ENCODE measurements at regions not wholly inside any gene's neighbourhood (a gene's known extent, or its start where the extent isn't known, plus 50 kb on each side); places are given as distances from the start of the nearest gene placed in this dataset.

DNA sequence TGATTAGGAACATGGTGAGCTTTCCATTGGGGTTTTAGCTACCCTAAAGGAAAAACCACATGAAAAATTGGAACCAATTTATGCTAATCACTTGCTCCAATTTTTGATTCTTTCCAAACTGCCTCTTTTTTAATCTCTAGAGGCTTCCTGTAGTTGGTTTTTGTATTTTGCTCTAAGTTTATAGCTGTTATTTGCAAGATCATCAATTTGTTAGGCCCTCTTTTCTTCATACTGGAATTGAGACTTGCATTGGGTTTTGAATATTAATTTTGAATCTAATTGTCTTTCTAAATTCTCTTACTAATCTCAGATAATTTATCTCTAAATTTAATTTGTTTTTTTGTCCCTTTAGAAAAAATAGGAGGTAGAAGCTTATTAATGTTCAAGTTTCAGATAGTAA lies 713.3 kb downstream of the REEP3 start:
- no peak overlapping the region for H2AK5ac ChIP-seq (ENCODE audit: low read length)
- H3K4ac ChIP-seq (ENCODE audit: low read depth, low read length): no peak overlapping the region
- DNase-seq: no peak
- H3K56ac ChIP-seq (ENCODE audit: low read length): no peak overlapping the region
- no peaks in the 10 kb centered on the region for H3K79me2 ChIP-seq (ENCODE audit: control insufficient read depth, insufficient read depth, low read length)
- no peaks in the 10 kb centered on the region for H3K27me3 ChIP-seq (ENCODE audit: insufficient read depth, low read length, poor library complexity)
- no peak overlapping the region for H2BK15ac ChIP-seq (replicated peaks; ENCODE audit: low read depth)
- H3K36me3 ChIP-seq (ENCODE audit: control insufficient read depth, insufficient read depth, low read length): no peaks in the 10 kb centered on the region
- no peak overlapping the region for H2BK120ac ChIP-seq (ENCODE audit: low read depth, low read length)
- no peak overlapping the region for H3K23ac ChIP-seq (ENCODE audit: low read length)
- no peak overlapping the region for H4K5ac ChIP-seq (ENCODE audit: low read length)
- H3K27ac ChIP-seq (ENCODE audit: low read depth, low read length): no peak overlapping the region
- no peak overlapping the region for H3K9ac ChIP-seq (ENCODE audit: low read length)
- no peaks in the 10 kb centered on the region for H3K79me1 ChIP-seq (ENCODE audit: low read length)
- no peak overlapping the region for H3K4me2 ChIP-seq (ENCODE audit: low read length)
- no peaks in the 10 kb centered on the region for H3K4me1 ChIP-seq (ENCODE audit: control insufficient read depth, low read depth, low read length)
- no peak overlapping the region for H3K18ac ChIP-seq (ENCODE audit: low read length)
- no peak overlapping the region for H2BK5ac ChIP-seq (ENCODE audit: low read length)
- H4K8ac ChIP-seq (ENCODE audit: low read depth, low read length): no peak overlapping the region
- no peak overlapping the region for H3K4me3 ChIP-seq (ENCODE audit: low read length)

DNA sequence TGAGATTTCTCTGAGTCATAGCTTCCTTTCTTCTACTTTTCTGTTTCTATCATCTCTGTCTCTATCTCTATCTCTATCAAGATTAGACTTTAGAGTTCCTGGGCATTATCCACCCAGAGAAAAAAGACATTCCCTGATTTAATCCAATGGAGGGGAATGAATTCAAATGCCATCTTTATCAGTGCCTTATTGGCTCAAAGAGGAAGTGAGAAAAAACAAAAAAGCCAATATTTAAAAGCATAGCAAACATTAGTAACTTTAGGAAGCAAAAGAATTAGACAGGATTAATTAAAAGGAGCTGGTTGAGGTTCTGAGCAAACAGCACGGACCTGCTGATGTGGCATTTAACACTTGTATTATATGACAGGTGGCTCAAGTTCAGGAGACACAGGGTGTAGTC lies 736.5 kb downstream of the REEP3 start:
- WGBS (ENCODE audit: extremely low coverage, insufficient coverage, low lambda C conversion rate): no CpG with 5 or more reads among the region's 1 CpG
- Histone ChIP-seq H3K79me2 (ENCODE audit: control insufficient read depth, insufficient read depth, low read length) (no peaks in the 10 kb centered on the region), H3K23ac (ENCODE audit: low read length) (no peak overlapping the region)

DNA sequence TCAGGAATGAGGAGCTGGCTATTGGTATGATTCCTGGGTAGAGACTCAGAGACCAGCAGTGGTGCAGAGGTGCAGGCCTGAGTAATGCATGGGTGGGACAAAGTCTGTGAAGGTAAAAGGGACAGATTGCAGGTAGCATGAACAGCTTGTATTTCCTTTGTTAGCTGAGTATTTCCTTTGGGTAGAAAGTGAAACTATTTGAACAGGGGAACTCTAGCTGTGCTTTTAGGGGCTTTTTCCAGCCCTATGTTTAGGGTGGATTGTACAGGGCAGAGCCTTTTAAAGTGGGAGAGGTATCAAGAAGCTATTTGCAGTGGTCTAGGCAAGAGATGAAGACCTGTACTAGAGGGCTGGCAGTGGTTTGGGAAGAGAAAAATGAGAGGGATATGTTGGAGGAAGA lies 739.9 kb downstream of the REEP3 start:
- no peaks in the 10 kb centered on the region for H3K36me3 ChIP-seq (ENCODE audit: control insufficient read depth, insufficient read depth, low read length)
- H3K27me3 ChIP-seq (ENCODE audit: insufficient read depth, low read length, poor library complexity): no peaks in the 10 kb centered on the region
- no peaks in the 10 kb centered on the region for H3K79me2 ChIP-seq (ENCODE audit: control insufficient read depth, insufficient read depth, low read length)
- H3K4ac ChIP-seq (ENCODE audit: low read depth, low read length): no peak overlapping the region
- H3K27ac ChIP-seq (ENCODE audit: low read depth, low read length): no peak overlapping the region
- no peak for DNase-seq
- H3K4me3 ChIP-seq (ENCODE audit: low read length): no peak overlapping the region
- no peaks in the 10 kb centered on the region for H3K79me1 ChIP-seq (ENCODE audit: low read length)
- H2AK5ac ChIP-seq (ENCODE audit: low read length): no peak overlapping the region
- no peak overlapping the region for H2BK15ac ChIP-seq (replicated peaks; ENCODE audit: low read depth)
- H3K18ac ChIP-seq (ENCODE audit: low read length): no peak overlapping the region
- H4K8ac ChIP-seq (ENCODE audit: low read depth, low read length): no peak overlapping the region
- H2BK5ac ChIP-seq (ENCODE audit: low read length): no peak overlapping the region
- H3K4me2 ChIP-seq (ENCODE audit: low read length): no peak overlapping the region
- no peak overlapping the region for H3K9ac ChIP-seq (ENCODE audit: low read length)
- no peak overlapping the region for H4K5ac ChIP-seq (ENCODE audit: low read length)
- H3K4me1 ChIP-seq (ENCODE audit: control insufficient read depth, low read depth, low read length): no peaks in the 10 kb centered on the region
- no peak overlapping the region for H2BK120ac ChIP-seq (ENCODE audit: low read depth, low read length)
- H3K23ac ChIP-seq (ENCODE audit: low read length): no peak overlapping the region
- H3K56ac ChIP-seq (ENCODE audit: low read length): no peak overlapping the region

More for the DNA sequence above, 736.5 kb downstream of the REEP3 start:
- Histone ChIP-seq H3K56ac (ENCODE audit: low read length) (no peak overlapping the region), H3K4me2 (ENCODE audit: low read length) (no peak overlapping the region), H4K8ac (ENCODE audit: low read depth, low read length) (no peak overlapping the region), H3K4me3 (ENCODE audit: low read length) (no peak overlapping the region), H2BK5ac (ENCODE audit: low read length) (no peak overlapping the region), H4K5ac (ENCODE audit: low read length) (no peak overlapping the region), H2BK15ac (replicated peaks; ENCODE audit: low read depth) (no peak overlapping the region), H3K27me3 (ENCODE audit: insufficient read depth, low read length, poor library complexity) (no peaks in the 10 kb centered on the region), H2BK120ac (ENCODE audit: low read depth, low read length) (no peak overlapping the region), H2AK5ac (ENCODE audit: low read length) (no peak overlapping the region), H3K9ac (ENCODE audit: low read length) (no peak overlapping the region), H3K4me1 (ENCODE audit: control insufficient read depth, low read depth, low read length) (no peaks in the 10 kb centered on the region), H3K4ac (ENCODE audit: low read depth, low read length) (no peak overlapping the region), H3K79me1 (ENCODE audit: low read length) (no peaks in the 10 kb centered on the region), H3K36me3 (ENCODE audit: control insufficient read depth, insufficient read depth, low read length) (no peaks in the 10 kb centered on the region), H3K27ac (ENCODE audit: low read depth, low read length) (no peak overlapping the region), H3K18ac (ENCODE audit: low read length) (no peak overlapping the region)
- DNase-seq: peak; percentile 35

DNA sequence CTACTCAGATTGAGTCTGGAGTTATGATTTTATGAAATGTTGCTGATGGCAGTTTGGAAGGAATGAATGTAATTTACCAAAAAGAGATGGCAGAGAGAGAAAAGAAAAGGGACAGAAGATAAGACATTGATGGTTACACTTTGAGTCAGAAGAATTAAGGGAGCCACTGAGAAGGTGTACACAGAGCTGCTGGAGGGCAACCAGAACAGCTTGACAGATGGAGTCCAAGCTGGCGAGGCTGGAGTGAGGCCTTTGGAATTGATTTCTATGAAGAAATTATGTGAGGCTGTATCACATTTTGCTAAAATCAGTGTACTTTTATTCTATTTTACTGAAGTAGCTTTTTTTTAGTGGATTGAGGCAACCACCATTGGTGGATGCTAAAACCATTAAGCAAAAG lies 740.5 kb downstream of the REEP3 start:
- no peak for DNase-seq
- H2BK15ac ChIP-seq (replicated peaks; ENCODE audit: low read depth): no peak overlapping the region
- H3K4me2 ChIP-seq (ENCODE audit: low read length): no peak overlapping the region
- no peak overlapping the region for H2BK120ac ChIP-seq (ENCODE audit: low read depth, low read length)
- no peaks in the 10 kb centered on the region for H3K27me3 ChIP-seq (ENCODE audit: insufficient read depth, low read length, poor library complexity)
- no peak overlapping the region for H3K27ac ChIP-seq (ENCODE audit: low read depth, low read length)
- H3K4ac ChIP-seq (ENCODE audit: low read depth, low read length): no peak overlapping the region
- no peaks in the 10 kb centered on the region for H3K4me1 ChIP-seq (ENCODE audit: control insufficient read depth, low read depth, low read length)
- no peaks in the 10 kb centered on the region for H3K79me2 ChIP-seq (ENCODE audit: control insufficient read depth, insufficient read depth, low read length)
- H3K18ac ChIP-seq (ENCODE audit: low read length): no peak overlapping the region
- H3K9ac ChIP-seq (ENCODE audit: low read length): no peak overlapping the region
- H3K36me3 ChIP-seq (ENCODE audit: control insufficient read depth, insufficient read depth, low read length): no peaks in the 10 kb centered on the region
- no peak overlapping the region for H2BK5ac ChIP-seq (ENCODE audit: low read length)
- H3K23ac ChIP-seq (ENCODE audit: low read length): no peak overlapping the region
- no peak overlapping the region for H2AK5ac ChIP-seq (ENCODE audit: low read length)
- WGBS (ENCODE audit: extremely low coverage, insufficient coverage, low lambda C conversion rate): no CpG with 5 or more reads among the region's 1 CpG
- no peaks in the 10 kb centered on the region for H3K79me1 ChIP-seq (ENCODE audit: low read length)
- H4K8ac ChIP-seq (ENCODE audit: low read depth, low read length): no peak overlapping the region
- no peak overlapping the region for H3K56ac ChIP-seq (ENCODE audit: low read length)
- H3K4me3 ChIP-seq (ENCODE audit: low read length): no peak overlapping the region
- no peak overlapping the region for H4K5ac ChIP-seq (ENCODE audit: low read length)

DNA sequence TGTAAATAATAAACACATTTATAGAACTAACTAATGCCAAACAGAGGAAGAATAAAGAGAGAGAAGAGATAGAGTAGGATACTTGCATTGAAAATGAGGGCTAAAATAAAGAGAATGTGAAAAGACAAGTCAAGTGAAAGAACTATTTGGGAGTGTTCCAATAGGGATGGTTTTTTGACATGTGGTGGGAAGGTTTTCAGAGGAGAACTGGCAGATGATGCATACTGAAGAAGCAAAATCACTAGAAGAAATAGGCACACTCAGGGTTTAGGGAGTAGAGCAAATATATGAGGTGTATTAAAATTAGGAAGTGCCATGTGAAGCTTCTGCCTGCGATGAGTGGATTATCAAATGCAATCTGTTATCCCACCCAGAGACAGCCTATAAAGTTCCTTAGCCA lies 744.8 kb downstream of the REEP3 start:
- no peak overlapping the region for H4K5ac ChIP-seq (ENCODE audit: low read length)
- H3K9ac ChIP-seq (ENCODE audit: low read length): no peak overlapping the region
- no peak overlapping the region for H2BK120ac ChIP-seq (ENCODE audit: low read depth, low read length)
- no peaks in the 10 kb centered on the region for H3K79me2 ChIP-seq (ENCODE audit: control insufficient read depth, insufficient read depth, low read length)
- no peak overlapping the region for H3K4me3 ChIP-seq (ENCODE audit: low read length)
- no peak overlapping the region for H2BK5ac ChIP-seq (ENCODE audit: low read length)
- no peaks in the 10 kb centered on the region for H3K79me1 ChIP-seq (ENCODE audit: low read length)
- H4K8ac ChIP-seq (ENCODE audit: low read depth, low read length): no peak overlapping the region
- H3K27ac ChIP-seq (ENCODE audit: low read depth, low read length): no peak overlapping the region
- no peak overlapping the region for H3K23ac ChIP-seq (ENCODE audit: low read length)
- no peak overlapping the region for H2BK15ac ChIP-seq (replicated peaks; ENCODE audit: low read depth)
- H2AK5ac ChIP-seq (ENCODE audit: low read length): no peak overlapping the region
- no peaks in the 10 kb centered on the region for H3K4me1 ChIP-seq (ENCODE audit: control insufficient read depth, low read depth, low read length)
- no peak overlapping the region for H3K4me2 ChIP-seq (ENCODE audit: low read length)
- no CpG with 5 or more reads among the region's 1 CpG for WGBS (ENCODE audit: extremely low coverage, insufficient coverage, low lambda C conversion rate)
- H3K27me3 ChIP-seq (ENCODE audit: insufficient read depth, low read length, poor library complexity): no peaks in the 10 kb centered on the region
- H3K18ac ChIP-seq (ENCODE audit: low read length): no peak overlapping the region
- no peaks in the 10 kb centered on the region for H3K36me3 ChIP-seq (ENCODE audit: control insufficient read depth, insufficient read depth, low read length)
- DNase-seq: no peak
- H3K4ac ChIP-seq (ENCODE audit: low read depth, low read length): no peak overlapping the region
- H3K56ac ChIP-seq (ENCODE audit: low read length): no peak overlapping the region

DNA sequence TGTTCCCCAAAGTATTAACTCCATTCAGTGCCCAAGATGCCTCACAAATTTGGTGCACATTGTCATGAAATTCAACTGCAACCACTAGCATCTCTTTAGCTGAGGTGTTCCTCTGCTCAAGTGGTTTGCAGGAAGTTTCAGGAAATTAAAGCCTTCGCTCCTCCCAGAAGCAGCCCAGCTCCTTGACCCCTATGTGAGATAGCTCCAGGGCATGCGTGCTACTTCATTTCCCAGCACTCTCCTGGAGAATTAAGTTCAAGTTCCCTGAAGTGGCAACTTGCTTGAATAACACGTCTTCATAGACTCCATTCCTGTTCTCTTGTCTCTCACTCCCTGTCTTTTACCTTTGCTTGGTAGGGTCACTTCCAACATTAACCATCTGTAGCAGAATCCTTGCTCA lies 750.3 kb downstream of the REEP3 start:
- H2BK120ac ChIP-seq (ENCODE audit: low read depth, low read length): no peak overlapping the region
- no CpG with 5 or more reads among the region's 3 CpGs for WGBS (ENCODE audit: extremely low coverage, insufficient coverage, low lambda C conversion rate)
- H3K18ac ChIP-seq (ENCODE audit: low read length): no peak overlapping the region
- DNase-seq: peak; percentile 74
- H3K56ac ChIP-seq (ENCODE audit: low read length): no peak overlapping the region
- no peak overlapping the region for H2BK15ac ChIP-seq (replicated peaks; ENCODE audit: low read depth)
- no peak overlapping the region for H4K8ac ChIP-seq (ENCODE audit: low read depth, low read length)
- no peak overlapping the region for H2BK5ac ChIP-seq (ENCODE audit: low read length)
- no peaks in the 10 kb centered on the region for H3K79me2 ChIP-seq (ENCODE audit: control insufficient read depth, insufficient read depth, low read length)
- no peak overlapping the region for H3K4ac ChIP-seq (ENCODE audit: low read depth, low read length)
- H3K4me2 ChIP-seq (ENCODE audit: low read length): no peak overlapping the region
- no peaks in the 10 kb centered on the region for H3K36me3 ChIP-seq (ENCODE audit: control insufficient read depth, insufficient read depth, low read length)
- no peak overlapping the region for H3K4me3 ChIP-seq (ENCODE audit: low read length)
- no peaks in the 10 kb centered on the region for H3K79me1 ChIP-seq (ENCODE audit: low read length)
- no peak overlapping the region for H3K23ac ChIP-seq (ENCODE audit: low read length)
- no peaks in the 10 kb centered on the region for H3K27me3 ChIP-seq (ENCODE audit: insufficient read depth, low read length, poor library complexity)
- no peak overlapping the region for H2AK5ac ChIP-seq (ENCODE audit: low read length)
- H3K9ac ChIP-seq (ENCODE audit: low read length): no peak overlapping the region
- H4K5ac ChIP-seq (ENCODE audit: low read length): no peak overlapping the region
- peaks cover 6% of the 10 kb centered on the region for H3K4me1 ChIP-seq (ENCODE audit: control insufficient read depth, low read depth, low read length)
- H3K27ac ChIP-seq (ENCODE audit: low read depth, low read length): no peak overlapping the region

Measured in mesendoderm (in vitro differentiated cells).